ENCODE measurements at regions not wholly inside any gene's neighbourhood (a gene's known extent, or its start where the extent isn't known, plus 50 kb on each side); places are given as distances from the start of the nearest gene placed in this dataset.

- TF ChIP-seq CTCF (IDR thresholded peaks at IDR 0.05; ENCODE audit: low read depth, low read length, poor library complexity, severe bottlenecking): no peak
- no peak for TF ChIP-seq EZH2phosphoT487 (IDR thresholded peaks at IDR 0.05; ENCODE audit: borderline replicate concordance, low read length)
These were observed 973.9 kb downstream of the CDH11 start for GRCh38 chr16:64147941-64148340.

Measured in DOHH2 (cell line).